GM12864 (cell line): ENCODE measurements at regions not wholly inside any gene's neighbourhood (a gene's known extent, or its start where the extent isn't known, plus 50 kb on each side); places are given as distances from the start of the nearest gene placed in this dataset.

Experiments used
- DNase-seq: peaks from one replicate; pipeline ENCODE4 v3.0.0-alpha.2; 2011; ENCODE audit warnings: low read depth
- H3K4me3 ChIP-seq: 2 replicates; pipeline ENCODE4 v1.5.1; 2011; ENCODE audit warnings: mild to moderate bottlenecking, low read depth, low read length, control low read depth
- TF ChIP-seq, protein P1 (sequence below): IDR thresholded peaks from 2 replicates; pipeline ENCODE4 v1.5.1; 2011; ENCODE audit warnings: low read depth, mild to moderate bottlenecking, moderate library complexity, low read length, control low read depth, inconsistent platforms; ENCODE audit errors: missing control alignments

DNA sequence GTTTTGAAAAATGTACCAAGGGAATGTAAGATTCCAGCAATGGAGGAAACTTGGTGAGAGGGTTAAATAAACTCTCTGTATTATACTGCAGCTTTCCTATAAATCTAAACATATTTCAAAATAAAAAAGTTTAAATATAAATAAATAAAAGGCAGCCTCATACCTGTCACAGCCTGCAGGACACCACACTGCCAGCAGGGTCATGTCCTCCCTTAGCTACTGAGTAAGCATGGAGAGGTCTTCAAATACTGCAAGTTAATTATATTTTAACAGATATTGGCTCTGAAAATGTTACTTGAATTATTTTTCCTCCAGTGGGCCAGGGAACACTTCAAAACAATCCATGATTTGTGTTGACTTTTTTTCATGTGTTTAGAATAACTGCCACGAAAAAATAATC lies 852.8 kb upstream of the PCDH7 start:
- TF ChIP-seq, protein P1, sequence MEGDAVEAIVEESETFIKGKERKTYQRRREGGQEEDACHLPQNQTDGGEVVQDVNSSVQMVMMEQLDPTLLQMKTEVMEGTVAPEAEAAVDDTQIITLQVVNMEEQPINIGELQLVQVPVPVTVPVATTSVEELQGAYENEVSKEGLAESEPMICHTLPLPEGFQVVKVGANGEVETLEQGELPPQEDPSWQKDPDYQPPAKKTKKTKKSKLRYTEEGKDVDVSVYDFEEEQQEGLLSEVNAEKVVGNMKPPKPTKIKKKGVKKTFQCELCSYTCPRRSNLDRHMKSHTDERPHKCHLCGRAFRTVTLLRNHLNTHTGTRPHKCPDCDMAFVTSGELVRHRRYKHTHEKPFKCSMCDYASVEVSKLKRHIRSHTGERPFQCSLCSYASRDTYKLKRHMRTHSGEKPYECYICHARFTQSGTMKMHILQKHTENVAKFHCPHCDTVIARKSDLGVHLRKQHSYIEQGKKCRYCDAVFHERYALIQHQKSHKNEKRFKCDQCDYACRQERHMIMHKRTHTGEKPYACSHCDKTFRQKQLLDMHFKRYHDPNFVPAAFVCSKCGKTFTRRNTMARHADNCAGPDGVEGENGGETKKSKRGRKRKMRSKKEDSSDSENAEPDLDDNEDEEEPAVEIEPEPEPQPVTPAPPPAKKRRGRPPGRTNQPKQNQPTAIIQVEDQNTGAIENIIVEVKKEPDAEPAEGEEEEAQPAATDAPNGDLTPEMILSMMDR: no peak
- no peak overlapping the region for H3K4me3 ChIP-seq
- no peak for DNase-seq

- TF ChIP-seq, protein P1: no peak
- no peak for DNase-seq
- no peak overlapping the region for H3K4me3 ChIP-seq
Measured at GRCh38 chr4:29900336-29900735, 819.8 kb upstream of the PCDH7 start.

DNA sequence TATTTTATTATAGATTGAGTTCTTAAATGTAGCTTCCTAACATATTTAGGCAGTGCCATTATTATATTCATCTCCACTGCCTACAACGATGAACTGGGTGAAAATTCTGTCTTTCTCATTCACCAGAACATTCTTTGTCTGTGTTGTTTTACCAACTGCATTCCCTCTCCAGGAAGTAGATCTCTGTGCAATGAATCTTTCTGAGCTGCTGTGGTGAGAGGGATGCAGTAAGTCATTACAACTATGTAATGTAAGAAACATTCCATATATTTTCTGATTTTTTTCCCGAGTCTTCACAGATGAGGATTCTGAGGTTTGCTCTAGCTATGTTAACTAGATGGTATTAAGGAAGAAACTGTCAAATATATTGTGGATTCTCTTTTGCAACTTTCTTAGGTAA lies 811.9 kb upstream of the PCDH7 start:
- no peak overlapping the region for H3K4me3 ChIP-seq
- DNase-seq: no peak
- TF ChIP-seq, protein P1: no peak

DNA sequence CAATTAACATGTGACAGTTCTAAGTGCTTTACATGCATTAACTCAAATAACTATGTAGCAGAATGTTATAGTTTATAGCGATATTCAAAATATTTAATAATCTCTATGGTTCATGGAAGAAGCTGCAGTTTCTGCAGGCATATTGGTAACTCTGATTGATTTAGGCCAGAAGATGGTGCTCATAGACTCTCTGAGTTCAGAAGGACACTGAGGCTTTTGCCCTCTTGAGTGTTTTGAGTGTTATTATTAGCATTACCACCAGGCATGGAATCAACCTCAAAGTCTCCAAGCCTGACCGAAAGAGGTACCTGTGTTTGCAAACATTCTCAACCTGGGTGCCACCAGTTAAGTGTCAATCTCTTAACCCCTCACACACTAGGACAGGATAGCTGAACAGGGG lies 792.3 kb upstream of the PCDH7 start:
- no peak overlapping the region for H3K4me3 ChIP-seq
- TF ChIP-seq, protein P1: no peak
- DNase-seq: no peak

- no peak overlapping the region for H3K4me3 ChIP-seq
- DNase-seq: no peak
- TF ChIP-seq, protein P1: no peak
Measured at GRCh38 chr4:29948451-29948850, 771.7 kb upstream of the PCDH7 start.

DNA sequence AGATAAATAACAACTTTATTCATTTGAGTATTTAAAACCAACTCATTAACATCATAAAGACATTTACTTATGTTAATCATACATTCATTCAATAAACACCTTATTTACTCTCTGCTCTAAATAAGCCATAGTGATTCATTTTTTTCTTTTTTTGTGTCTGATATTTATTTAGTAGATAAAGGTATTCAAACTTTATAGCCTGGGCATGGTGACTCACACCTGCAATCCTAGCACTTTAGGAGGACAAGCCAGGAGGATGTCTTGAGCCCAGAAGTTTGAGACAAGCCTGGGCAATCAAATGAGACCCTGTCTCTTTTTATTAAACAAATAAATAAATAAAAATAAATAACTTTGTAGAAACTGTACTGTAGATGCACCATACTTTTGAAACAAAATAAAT lies 771.3 kb upstream of the PCDH7 start:
- no peak overlapping the region for H3K4me3 ChIP-seq
- DNase-seq: no peak
- TF ChIP-seq, protein P1: no peak

DNA sequence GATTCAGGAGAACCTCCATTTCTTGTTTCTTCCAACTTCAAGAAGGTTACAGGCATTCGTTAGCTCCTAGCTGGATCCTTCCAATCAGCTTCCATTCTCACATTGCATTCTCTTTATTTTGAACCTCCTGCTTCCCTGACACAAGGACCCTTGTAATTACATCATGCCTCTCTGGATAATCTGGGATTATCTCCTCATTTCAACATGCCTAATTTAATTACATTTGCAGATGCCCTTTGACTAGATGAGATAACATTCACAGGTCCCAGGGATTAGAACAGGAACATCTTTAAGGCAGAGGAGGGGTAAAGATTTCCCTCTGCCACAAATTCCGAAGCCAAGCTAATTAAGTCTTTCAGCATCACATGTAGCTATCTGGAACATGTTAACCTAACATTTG lies 753.8 kb upstream of the PCDH7 start:
- H3K4me3 ChIP-seq: no peak overlapping the region
- TF ChIP-seq, protein P1: no peak
- no peak for DNase-seq
